Vagina (tissue), 2 donors: ENCODE measurements at regions not wholly inside any gene's neighbourhood (a gene's known extent, or its start where the extent isn't known, plus 50 kb on each side); places are given as distances from the start of the nearest gene placed in this dataset.

Experiments
- POLR2A ChIP-seq, 2 donors: fragments of 450-650 bp; IDR thresholded peaks; one replicate each; pipeline ENCODE4 v1.6.1; 2017; ENCODE audit warnings: antibody characterized with exemption in 2 of 2, mild to moderate bottlenecking in 2 of 2, moderate library complexity in 2 of 2
- TF ChIP-seq, protein P1 (sequence below), 3 experiments: fragments of 450-650 bp in 2 of 3; fragments of 200-600 bp in 1 of 3; sonication (generic) in 1 of 3; IDR thresholded peaks; one replicate each; pipeline ENCODE4 v1.5.1; 2017 to 2019; ENCODE audit warnings: antibody characterized with exemption in 3 of 3, mild to moderate bottlenecking in 2 of 3, moderate library complexity in 2 of 3

DNA sequence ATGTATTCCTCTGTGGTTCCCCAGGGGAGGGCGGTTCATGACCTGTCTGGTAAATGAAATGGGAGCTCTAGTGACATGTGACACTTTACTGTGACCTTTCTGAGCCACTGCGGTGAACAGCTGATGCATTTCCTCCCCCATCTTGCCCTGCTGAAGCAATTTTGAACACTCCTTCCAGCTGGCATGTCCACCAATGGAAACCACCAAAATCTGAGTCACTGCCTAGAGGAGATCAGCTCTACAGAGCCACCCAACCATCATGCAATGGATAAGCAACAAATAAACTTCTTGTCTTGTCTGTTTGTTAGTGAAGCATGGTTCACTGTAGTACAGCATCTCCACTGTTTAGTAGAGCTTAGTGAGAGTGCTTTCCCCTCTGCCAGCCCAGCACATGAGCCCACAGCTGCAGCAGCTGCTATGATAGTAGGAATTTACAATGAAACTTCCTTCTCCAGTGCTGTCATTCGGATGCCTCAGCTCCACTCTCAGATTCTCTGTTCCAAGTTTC lies 479.4 kb downstream of the NTRK3 start:
- no peak for TF ChIP-seq POLR2A (IDR thresholded peaks at IDR 0.05)
- TF ChIP-seq, protein P1, sequence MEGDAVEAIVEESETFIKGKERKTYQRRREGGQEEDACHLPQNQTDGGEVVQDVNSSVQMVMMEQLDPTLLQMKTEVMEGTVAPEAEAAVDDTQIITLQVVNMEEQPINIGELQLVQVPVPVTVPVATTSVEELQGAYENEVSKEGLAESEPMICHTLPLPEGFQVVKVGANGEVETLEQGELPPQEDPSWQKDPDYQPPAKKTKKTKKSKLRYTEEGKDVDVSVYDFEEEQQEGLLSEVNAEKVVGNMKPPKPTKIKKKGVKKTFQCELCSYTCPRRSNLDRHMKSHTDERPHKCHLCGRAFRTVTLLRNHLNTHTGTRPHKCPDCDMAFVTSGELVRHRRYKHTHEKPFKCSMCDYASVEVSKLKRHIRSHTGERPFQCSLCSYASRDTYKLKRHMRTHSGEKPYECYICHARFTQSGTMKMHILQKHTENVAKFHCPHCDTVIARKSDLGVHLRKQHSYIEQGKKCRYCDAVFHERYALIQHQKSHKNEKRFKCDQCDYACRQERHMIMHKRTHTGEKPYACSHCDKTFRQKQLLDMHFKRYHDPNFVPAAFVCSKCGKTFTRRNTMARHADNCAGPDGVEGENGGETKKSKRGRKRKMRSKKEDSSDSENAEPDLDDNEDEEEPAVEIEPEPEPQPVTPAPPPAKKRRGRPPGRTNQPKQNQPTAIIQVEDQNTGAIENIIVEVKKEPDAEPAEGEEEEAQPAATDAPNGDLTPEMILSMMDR (IDR thresholded peaks at IDR 0.05): no peak
